Fibroblast of lung (primary cell): ENCODE measurements at regions not wholly inside any gene's neighbourhood (a gene's known extent, or its start where the extent isn't known, plus 50 kb on each side); places are given as distances from the start of the nearest gene placed in this dataset.

Experiments used
- DNase-seq, 2 donors: peaks; one replicate each; pipeline versions ENCODE4 v3.0.0 to v3.0.0-alpha.2; 2010; ENCODE audit warnings: low read depth in 2 of 2
- H2AFZ ChIP-seq: 2 replicates; pipeline ENCODE4 v1.5.1; 2012; ENCODE audit warnings: low read length, control low read depth, inconsistent platforms
- H3K27ac ChIP-seq: 2 replicates; pipeline ENCODE4 v1.5.1; 2011; ENCODE audit warnings: low read length, control low read depth; ENCODE audit not compliant: insufficient read depth
- H3K27me3 ChIP-seq: 2 replicates; pipeline ENCODE4 v1.5.1; 2011; ENCODE audit warnings: mild to moderate bottlenecking, low read length; ENCODE audit not compliant: control insufficient read depth, insufficient read depth
- H3K36me3 ChIP-seq: 2 replicates; pipeline ENCODE4 v1.5.1; 2011; ENCODE audit warnings: low read length; ENCODE audit not compliant: control insufficient read depth, insufficient read depth
- H3K4me1 ChIP-seq: 2 replicates; pipeline ENCODE4 v1.5.1; 2011; ENCODE audit warnings: low read length; ENCODE audit not compliant: control insufficient read depth, insufficient read depth; ENCODE audit errors: extremely low read depth
- H3K4me2 ChIP-seq: 2 replicates; pipeline ENCODE4 v1.5.1; 2011; ENCODE audit warnings: low read length, control low read depth; ENCODE audit not compliant: insufficient read depth; ENCODE audit errors: extremely low read depth
- H3K4me3 ChIP-seq, 4 experiments: fragments of 200-600 bp in 1 of 4; sonication (generic) in 1 of 4; replicated peaks in 1 of 4; 2 replicates each; pipeline ENCODE4 v1.5.1; 2011 to 2016; ENCODE audit warnings: low read length in 4 of 4, low read depth in 3 of 4, mild to moderate bottlenecking in 3 of 4, control low read depth in 2 of 4, inconsistent platforms in 1 of 4, mixed read lengths in 1 of 4; ENCODE audit not compliant: insufficient read depth in 1 of 4; ENCODE audit errors: control extremely low read depth in 1 of 4
- H3K79me2 ChIP-seq: 2 replicates; pipeline ENCODE4 v1.5.1; 2012; ENCODE audit warnings: mild to moderate bottlenecking, low read length, inconsistent platforms; ENCODE audit not compliant: control insufficient read depth, insufficient read depth
- H3K9ac ChIP-seq: 2 replicates; pipeline ENCODE4 v1.5.1; 2011; ENCODE audit warnings: mild to moderate bottlenecking, low read length, control low read depth; ENCODE audit not compliant: insufficient read depth
- H3K9me3 ChIP-seq: 2 replicates; pipeline ENCODE4 v1.5.1; 2012; ENCODE audit warnings: low read depth, low read length; ENCODE audit not compliant: control insufficient read depth, insufficient read depth
- H4K20me1 ChIP-seq: 2 replicates; pipeline ENCODE4 v1.5.1; 2011; ENCODE audit warnings: low read length; ENCODE audit not compliant: control insufficient read depth, insufficient read depth; ENCODE audit errors: extremely low read depth
- CTCF ChIP-seq, 2 donors: IDR thresholded peaks in 1 of 2; conservative IDR thresholded peaks in 1 of 2; 1 replicate in 1 of 2; 2 replicates in 1 of 2; pipeline ENCODE4 v1.5.1; 2011 to 2012; ENCODE audit warnings: low read length in 2 of 2, control low read depth in 1 of 2, inconsistent platforms in 1 of 2, low read depth in 1 of 2, mild to moderate bottlenecking in 1 of 2
- EZH2 ChIP-seq: IDR thresholded peaks from 2 replicates; pipeline ENCODE4 v1.5.1; 2012; ENCODE audit warnings: low read length, control low read depth, mild to moderate bottlenecking; ENCODE audit errors: missing control alignments

GRCh38 chr7:19575909-19576557 is 132.8 kb downstream of the POLR1F start:
- Histone ChIP-seq H3K9ac (no peak overlapping the region), H3K4me2 (no peak overlapping the region), H3K4me1 (no peaks in the 10 kb centered on the region), H3K4me3 (no peak overlapping the region), H3K79me2 (no peaks in the 10 kb centered on the region), H4K20me1 (no peaks in the 10 kb centered on the region), H3K27ac (no peak overlapping the region), H3K9me3 (no peaks in the 10 kb centered on the region), H3K36me3 (no peaks in the 10 kb centered on the region), H3K27me3 (no peaks in the 10 kb centered on the region), H2AFZ (no peak overlapping the region)
- DNase-seq, result no peak
- no peak for TF ChIP-seq EZH2
- TF ChIP-seq CTCF (conservative IDR thresholded peaks at IDR 0.05 in 1 of 2, IDR thresholded peaks at IDR 0.05 in 1 of 2; ENCODE audit: low read depth in 1 of 2, low read length in 2 of 2), result no peak

- no peak for DNase-seq
- Histone ChIP-seq H2AFZ (no peak overlapping the region), H3K9ac (no peak overlapping the region), H3K79me2 (no peaks in the 10 kb centered on the region), H3K27ac (no peak overlapping the region), H3K4me2 (no peak overlapping the region), H3K9me3 (no peaks in the 10 kb centered on the region), H3K36me3 (no peaks in the 10 kb centered on the region), H4K20me1 (no peaks in the 10 kb centered on the region), H3K4me3 (no peak overlapping the region), H3K27me3 (no peaks in the 10 kb centered on the region), H3K4me1 (no peaks in the 10 kb centered on the region)
- TF ChIP-seq CTCF (conservative IDR thresholded peaks at IDR 0.05 in 1 of 2, IDR thresholded peaks at IDR 0.05 in 1 of 2; ENCODE audit: low read depth in 1 of 2, low read length in 2 of 2) (no peak), EZH2 (no peak)
Measured at GRCh38 chr7:19574131-19574530, 134.7 kb downstream of the POLR1F start.

GRCh38 chr7:19572566-19572965 is 136.3 kb downstream of the POLR1F start:
- no peaks in the 10 kb centered on the region for H3K36me3 ChIP-seq
- no peaks in the 10 kb centered on the region for H3K9me3 ChIP-seq
- no peak overlapping the region for H3K4me3 ChIP-seq
- H3K9ac ChIP-seq, result no peak overlapping the region
- no peak overlapping the region for H3K27ac ChIP-seq
- no peaks in the 10 kb centered on the region for H3K4me1 ChIP-seq
- H3K79me2 ChIP-seq, result no peaks in the 10 kb centered on the region
- DNase-seq, result no peak
- H3K27me3 ChIP-seq, result no peaks in the 10 kb centered on the region
- no peaks in the 10 kb centered on the region for H4K20me1 ChIP-seq
- H3K4me2 ChIP-seq, result no peak overlapping the region
- TF ChIP-seq EZH2 (no peak), CTCF (conservative IDR thresholded peaks at IDR 0.05 in 1 of 2, IDR thresholded peaks at IDR 0.05 in 1 of 2; ENCODE audit: low read depth in 1 of 2, low read length in 2 of 2) (no peak)
- H2AFZ ChIP-seq, result no peak overlapping the region
